GM19025 (cell line): ENCODE measurements at regions not wholly inside any gene's neighbourhood (a gene's known extent, or its start where the extent isn't known, plus 50 kb on each side); places are given as distances from the start of the nearest gene placed in this dataset.
"Not testable (repeated sequence)": the region's sequence is repeated elsewhere in the genome, so short reads cannot be mapped to it uniquely, and the experiment has no call there.

Experiments
- ATAC-seq: cut with Tn5 transposase; IDR thresholded peaks from one replicate; pipeline ENCODE4 v1.9.1; 2021; ENCODE audit warnings: mild to moderate bottlenecking, low read depth, moderate library complexity; ENCODE audit not compliant: unreplicated experiment

DNA sequence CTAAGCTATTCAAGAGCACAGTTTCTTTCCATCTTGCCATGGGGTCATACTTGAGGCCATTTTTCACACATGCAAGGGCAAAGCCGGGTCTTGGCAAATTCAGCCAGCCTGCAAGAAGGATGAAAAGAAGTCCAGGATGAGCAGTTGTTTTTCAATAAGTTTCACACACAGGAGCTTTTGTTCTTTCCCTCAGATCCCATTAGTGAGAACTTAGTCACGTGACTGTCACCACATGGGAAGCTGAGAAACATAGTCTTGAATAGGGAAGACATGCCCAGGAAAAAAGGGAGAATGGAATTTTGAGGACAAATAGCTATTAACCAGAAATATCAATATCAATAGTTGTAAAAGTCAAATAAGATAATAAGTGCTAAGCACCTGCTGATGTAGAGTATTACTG lies 137.7 kb downstream of the AHR start:
- no peak for ATAC-seq

DNA sequence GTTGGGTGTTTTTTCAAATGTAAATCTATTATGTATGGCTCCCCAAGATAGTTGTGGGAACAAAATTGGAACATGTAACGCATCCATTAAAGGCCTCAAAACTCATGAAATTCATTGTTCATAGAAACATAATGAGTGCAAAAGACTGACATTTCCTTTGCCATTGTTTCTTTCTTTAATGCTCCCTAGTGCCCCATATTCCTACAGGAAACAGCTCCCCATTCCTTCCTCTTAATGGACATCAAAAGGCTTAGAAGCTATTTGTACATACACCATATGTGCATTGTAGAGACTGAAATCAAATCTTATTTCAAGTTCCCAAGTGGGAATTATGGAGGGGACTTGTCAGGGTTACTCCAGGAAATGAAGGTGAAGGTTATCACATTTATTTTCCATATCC lies 139.1 kb downstream of the AHR start:
- no peak for ATAC-seq

DNA sequence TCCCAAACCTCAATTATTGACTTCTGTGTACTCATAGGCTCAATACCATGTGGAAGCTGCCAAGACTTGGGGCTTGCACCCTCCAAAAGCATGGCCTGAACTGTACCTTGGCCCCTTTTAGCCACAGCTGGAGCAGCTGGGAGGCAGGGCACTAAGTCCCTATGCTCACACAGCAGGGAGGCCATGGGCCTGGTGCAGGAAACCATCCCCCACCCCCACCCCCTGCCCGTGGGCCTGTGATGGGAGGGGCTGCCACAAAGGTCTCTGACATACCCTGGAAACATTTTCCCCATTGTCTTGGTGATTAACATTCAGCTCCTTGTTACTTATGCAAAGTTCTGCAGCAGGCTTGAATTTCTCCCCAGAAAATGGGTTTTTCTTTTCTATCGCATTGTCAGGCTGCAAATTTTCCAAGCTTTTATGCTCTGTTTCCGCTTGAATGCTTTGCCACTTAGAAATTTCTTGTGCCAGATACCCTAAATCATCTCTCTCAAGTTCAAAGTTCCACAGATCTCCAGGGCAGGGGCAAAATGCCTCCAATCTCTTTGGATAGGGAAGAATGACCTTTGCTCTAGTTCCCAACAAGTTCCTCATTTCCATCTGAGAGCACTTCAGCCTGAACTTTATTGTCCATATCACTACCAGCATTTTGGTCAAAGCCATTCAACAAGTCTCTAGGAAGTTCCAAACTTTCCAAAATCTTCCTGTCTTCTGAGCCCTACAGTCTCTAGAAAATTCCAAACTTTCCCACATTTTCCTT lies 141.8 kb downstream of the AHR start:
- not testable (repeated sequence) for ATAC-seq

DNA sequence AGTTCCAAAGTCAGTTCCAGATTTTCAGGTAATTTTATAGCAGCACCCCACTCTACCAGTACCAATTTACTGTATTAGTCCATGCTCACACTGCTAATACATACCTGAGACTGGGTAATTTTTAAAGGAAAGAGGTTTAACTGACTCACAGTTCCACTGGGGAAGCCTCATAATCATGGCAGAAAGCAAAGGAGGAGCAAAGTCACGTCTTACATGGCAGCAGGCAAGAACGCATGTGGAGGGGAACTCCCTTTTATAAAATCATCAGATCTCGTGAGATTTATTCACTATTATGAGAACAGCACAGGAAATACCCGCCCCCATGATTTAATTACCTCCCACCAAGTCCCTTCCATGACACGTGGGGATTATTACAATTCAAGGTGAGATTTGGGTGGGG lies 142.4 kb downstream of the AHR start:
- no peak for ATAC-seq

DNA sequence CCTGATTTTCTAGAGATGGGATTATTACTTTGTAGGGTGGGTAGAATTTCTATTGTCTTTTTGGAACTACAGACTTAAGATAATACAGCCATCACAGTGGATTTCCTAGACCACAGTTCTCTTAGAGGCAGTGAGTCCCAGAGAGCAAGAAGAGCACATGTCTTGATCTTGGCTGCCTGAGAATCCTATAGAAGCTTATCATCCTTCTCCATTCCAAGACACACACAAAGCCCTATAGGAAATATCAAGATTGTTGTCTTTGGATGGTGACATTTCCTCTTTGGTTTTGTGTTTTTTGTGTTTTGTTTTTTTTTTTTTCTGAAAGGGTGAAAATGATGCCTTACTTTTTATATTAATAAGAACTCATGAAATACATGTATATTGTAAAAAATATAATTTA lies 143.1 kb downstream of the AHR start:
- no peak for ATAC-seq

DNA sequence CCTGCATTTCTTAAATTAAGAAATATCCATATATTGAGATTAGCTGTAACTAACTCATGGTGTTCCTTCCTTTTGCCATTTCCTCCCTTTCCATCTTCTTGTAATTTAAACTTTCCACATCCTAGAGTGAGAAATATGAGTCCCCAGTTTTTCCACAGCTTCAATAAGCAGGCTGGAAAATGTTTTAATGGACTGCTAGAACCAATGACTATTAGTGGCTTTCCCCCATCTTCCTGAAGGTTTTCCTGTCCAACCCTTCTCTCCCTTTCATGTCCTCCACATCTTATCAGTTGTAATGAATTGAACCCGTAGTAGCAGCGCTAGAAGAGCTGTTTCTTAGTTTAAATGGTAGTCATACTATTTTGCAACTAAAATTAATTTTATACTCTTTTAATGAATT lies 145.7 kb downstream of the AHR start:
- no peak for ATAC-seq

DNA sequence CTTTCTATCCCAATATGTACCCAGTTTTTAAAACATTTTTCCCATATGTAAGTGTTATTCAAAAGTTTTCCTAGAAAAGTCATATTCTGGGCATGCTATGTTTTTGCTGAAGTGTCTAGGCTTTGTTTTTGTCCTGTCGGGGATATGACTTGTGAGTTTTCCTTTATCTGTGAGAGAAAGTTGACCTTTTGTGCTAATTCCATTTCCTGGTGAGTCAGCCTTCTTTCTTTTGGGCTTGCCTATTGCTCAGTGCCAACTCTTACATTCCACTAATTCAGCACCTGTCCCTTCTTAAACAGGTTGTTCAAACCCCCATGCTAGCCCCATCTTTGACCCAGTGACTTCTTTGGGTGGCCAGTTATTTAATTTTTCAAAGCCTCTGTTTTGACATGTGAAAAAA lies 146.2 kb downstream of the AHR start:
- no peak for ATAC-seq

DNA sequence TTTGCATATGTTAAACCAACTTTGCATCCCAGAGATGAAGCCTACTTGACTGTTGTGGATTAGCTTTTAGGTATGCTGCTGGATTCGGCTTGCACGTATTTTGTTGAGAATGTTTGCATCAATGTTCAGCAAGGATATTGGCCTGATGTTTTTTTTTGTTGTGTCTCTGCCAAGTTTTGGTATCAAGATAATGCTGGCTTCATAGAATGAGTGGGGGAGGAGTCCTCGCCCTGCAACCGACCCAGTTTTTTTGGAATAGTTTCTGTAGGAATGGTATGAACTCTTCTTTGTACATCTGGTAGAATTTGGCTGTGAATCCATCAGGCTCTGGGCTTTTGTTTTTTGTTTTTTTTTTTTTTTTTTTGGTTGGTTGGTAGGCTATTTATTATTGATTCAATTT lies 147.9 kb downstream of the AHR start:
- no peak for ATAC-seq

DNA sequence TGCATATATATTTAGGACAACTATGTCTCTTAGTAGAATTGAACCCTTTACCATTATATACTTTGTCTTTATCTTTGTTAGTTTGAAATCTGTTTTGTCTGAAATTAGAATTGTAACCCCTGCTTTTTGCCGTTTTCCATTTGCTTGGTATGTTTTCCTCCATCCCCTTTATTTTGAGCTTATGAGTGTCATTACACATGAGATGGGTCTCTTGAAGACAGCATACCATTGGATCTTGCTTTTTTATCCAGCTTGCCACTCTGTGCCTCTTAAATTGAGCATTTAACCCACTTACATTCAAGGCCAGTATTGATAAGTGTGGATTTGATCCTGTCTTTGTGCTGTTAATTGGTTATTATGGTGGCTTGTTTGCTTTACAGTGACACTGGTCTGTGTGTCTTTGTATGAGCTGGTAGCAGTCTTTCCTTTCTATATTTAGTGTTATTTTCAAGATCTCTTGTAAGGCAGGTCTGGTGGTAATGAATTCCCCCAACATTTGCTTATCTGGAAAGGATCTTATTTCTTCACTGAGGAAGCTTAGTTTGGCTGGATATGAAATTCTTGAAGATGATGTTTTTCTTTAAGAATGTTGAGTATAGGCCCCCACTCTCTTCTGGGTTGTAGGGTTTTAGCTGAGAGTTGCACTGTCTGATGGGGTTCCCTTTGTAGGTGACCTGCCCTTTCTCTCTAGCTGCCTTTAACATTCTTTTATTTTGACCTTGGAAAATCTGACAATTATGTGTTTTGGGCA lies 149.5 kb downstream of the AHR start:
- no peak for ATAC-seq

DNA sequence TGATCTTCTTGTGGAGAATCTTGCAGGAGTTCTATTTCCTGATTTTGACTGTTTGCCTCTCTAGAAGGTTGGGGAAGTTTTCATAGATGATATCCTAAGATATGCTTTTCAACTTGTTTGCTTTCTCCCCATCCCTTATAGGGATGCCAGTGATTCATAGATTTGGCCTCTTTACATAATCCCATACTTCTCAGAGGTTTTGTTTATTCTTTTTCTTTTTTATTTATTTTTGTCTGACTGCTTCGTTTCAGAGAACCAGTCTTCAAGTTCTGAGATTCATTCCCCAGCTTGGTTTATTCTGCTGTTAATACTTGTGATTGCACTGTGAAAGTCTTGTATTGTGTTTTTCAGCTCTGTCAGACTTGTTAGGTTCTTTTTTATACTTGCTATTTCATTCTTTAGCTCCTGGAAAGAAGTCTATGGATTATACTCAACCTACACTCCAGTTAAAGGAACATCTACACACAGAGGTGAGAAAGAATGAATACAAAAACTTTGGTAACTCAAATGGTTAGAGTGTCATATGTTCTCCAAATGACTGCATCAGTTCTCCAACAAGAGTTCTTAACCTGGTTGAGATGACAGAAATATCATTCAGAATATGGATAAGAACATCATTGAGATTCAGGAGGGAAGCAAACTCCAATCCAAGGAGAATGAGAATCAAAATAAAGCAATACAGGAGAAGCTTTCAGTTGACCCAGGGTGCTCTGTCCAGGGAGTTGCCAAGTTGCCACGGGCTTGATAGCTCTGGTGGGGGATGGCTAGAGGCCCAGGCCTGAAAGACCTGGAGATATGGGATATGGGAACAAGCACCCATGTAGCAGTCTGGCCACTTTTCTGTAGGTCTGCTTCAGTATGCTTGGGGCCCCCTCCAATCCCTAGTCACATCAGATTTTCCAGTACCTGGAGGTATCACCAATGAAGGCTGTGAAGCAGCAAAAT lies 150.3 kb downstream of the AHR start:
- no peak for ATAC-seq

DNA sequence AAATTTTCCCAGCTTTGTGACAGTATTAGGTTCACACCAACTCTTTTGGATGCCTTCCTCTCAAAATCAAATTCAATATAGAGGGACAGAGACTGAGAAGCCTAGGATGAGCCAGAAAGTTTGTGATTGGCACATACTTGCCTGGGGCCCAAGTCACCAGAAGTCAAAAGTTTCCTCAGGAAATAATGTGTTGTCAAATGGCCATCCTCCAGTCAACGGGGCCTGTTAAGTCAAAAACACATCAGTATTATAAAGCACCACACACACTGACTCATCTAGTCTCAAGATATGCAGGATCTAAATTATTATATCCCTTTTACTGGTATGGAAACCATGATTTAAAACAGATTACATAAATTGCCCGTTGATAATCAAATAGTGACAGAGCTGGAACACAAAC lies 158.1 kb downstream of the AHR start:
- no peak for ATAC-seq

DNA sequence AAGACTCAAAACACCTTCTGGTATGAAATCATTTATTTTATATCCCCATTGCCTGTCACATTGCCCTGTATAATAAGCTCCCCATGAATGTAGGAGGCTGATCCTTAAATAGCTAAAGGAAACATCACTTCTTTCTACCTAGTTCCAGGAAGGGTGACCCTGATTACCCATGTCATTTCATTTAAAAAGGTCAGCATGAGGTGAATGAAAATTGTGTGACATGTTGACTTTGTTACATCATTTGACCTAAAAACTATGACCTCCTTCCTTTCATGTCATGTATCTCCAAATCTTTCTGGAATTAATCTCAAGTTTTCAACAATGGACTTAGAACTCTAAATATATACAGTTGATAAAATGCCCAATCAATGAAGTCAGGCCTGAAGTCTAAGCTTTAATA lies 161.5 kb downstream of the AHR start:
- no peak for ATAC-seq

DNA sequence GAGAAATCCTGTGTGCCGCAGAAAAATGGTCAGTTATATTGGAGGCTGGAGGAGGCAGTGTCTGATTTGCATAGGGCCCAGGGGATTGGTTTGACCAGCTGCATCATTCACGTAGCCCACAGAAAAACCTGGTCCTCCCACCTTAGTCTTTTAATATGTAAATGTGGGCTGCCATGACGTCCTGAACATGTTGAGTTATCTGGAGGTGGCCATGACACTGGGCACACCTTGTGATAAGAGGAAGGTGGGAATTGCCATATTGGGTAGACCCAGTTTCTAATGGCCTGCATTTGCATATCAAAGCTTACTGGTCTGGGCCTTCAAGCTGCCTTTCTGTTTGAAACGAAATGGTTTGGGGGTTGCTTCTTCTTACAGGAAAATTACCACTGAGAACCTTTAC lies 162.2 kb downstream of the AHR start:
- ATAC-seq, result no peak

DNA sequence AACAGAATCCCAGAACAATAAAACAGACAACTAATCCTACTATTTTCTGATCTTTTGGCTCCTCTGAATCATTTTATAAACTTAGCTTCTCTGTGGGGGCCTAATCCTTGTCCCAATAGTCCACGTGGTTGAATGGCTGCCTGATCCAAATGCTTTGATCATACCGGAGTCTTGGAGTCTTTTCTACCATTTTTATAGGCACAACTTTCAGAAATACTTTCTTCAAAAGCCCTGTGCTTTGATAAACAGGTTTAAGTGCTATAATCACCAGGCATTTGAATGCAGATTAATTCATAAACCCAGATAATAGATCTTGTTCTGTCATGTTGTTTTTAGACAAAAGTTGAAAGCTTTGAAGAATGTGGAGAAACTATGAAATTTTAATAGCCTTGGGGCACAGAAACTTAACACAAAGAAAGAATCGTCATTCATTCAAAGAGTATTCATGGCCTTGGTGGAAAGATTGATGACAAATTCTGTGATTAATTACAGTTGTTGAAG lies 163.7 kb downstream of the AHR start:
- no peak for ATAC-seq

DNA sequence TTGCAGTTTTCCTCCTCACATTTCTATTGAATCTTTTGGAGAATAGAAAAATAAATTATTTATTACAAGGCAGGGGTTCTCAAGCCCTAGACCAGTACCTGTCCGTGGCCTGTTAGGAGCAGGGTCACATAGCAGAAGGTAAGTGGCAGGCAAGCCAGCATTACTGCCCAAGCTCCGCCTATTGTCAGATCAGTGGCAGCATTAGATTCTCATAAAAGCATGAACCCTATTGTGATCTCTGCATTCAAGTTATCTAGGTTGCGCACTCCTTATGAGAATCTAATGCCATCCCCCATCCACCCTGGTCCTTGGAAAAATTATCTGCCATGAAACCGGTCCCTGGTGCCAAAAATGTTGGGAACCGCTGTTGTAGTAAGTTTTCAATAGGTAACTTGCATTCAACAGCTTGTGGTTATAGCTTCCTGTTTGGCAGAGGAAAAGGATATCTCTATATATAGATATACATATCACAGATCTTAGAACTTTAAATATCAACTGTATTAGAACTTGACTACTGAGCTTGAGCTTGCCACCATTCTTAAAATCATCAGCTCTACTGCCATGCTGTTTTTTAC lies 165.1 kb downstream of the AHR start:
- no peak for ATAC-seq

DNA sequence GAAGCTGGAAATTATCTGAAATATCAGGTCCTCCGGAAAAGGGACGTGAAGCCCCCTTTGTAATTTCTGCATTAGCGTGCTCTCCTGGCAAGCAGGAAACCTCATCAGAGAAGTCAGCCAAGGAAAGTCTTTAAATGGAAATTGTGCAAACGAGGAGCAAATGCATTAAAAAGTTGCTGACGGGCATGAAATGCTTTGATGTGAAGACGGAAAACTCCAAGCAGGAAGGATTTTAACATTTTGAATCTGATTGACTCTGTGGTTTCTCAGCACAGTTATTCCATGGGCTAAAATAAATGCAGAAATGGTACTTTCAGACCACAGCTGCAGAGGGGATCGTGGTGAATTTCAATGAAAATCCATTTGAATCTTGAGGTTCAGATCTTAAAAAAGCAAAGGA lies 167.8 kb downstream of the AHR start:
- ATAC-seq, result no peak

DNA sequence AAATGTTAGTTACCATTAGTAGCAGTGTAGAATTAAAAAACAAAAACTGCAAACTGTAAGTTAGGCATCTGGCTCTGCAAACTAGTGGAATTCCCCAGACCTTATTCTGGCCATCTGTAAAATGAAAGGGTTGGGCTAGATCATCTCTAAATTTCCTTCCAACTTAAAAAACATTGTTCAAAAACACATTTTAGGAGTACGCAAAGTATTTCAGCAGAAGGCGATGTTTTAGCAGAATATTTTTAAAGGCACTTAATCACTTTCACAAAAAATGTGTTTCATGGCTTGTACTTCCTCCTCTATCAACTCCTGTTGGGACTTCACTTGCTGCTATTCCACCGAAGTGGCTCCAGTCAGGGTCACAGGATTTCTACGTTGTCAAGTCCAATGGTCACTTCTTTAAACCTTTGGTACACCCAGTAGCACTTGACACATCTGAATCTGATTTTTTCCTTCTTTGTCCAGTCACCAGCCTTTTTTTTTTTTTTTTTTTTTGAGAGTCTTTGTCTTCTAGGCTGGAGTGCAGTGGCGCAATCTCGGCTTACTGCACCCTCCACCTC lies 169.0 kb downstream of the AHR start:
- no peak for ATAC-seq

DNA sequence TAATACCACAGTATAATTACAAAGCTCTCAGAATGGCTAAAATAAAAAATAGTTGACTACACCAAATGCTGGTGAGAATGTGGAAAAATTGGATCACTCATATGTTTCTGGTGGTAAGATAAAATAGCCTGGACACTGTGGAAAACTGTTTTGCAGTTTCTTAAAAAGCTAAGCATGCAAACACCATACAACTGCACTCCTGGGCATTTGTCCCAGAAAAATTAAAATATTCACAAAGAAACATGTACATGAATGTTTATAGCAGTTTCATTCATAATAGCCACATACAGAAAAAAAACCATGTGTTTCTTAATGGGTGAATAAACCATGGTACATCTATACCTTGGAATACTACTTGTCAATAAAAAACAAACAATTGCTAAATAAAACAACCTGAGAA lies 172.9 kb downstream of the AHR start:
- no peak for ATAC-seq

DNA sequence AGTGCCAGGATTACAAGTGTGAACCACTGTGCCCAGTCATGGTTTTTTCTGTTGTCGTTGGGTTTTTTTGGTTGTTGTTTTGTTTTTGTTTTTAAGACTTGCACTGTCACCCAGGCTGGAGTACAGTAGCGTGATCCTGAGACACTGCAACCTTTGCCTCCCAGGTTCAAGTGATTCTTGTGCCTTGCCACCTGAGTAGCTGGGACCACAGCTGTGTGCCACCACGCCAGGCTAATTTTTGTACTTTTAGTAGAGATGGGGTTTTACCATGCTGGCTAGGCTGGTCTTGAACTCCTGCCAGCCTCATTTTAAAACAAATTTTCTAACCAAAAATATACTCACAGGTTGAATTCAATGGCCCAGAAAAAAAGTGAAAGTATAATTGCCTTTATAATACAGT lies 174.1 kb downstream of the AHR start:
- ATAC-seq, result no peak

DNA sequence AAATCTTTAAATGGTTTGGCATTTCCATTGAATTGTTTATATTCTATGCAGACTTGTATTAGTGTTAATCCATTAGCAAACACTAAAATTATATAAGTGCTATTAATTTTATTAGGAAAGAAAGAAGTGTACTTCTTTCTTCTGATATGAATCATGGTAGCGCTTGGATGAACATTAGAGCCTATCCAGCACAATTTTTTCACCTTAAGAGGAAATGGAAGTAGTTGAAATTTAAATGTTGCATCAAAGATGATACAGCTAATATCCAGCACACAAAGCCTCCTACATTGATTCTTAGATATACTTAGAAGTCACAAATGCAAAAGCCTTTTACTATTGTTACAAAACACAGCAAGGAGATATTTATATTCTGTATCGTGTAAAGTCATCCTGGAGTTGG lies 174.5 kb downstream of the AHR start:
- ATAC-seq, result no peak
